Stimulated activated CD8-positive, alpha-beta memory T cell treated with anti-CD3 and anti-CD28 coated beads, Interleukin-4, amount 100 ng/mL, for 1 hour (primary cell): ENCODE measurements at regions not wholly inside any gene's neighbourhood (a gene's known extent, or its start where the extent isn't known, plus 50 kb on each side); places are given as distances from the start of the nearest gene placed in this dataset.

Experiments used
- DNase-seq, 2 donors: peaks; one replicate each; pipeline ENCODE4 v3.0.0-alpha.2; 2020; ENCODE audit warnings: low read depth in 2 of 2, low spot score in 1 of 2

DNA sequence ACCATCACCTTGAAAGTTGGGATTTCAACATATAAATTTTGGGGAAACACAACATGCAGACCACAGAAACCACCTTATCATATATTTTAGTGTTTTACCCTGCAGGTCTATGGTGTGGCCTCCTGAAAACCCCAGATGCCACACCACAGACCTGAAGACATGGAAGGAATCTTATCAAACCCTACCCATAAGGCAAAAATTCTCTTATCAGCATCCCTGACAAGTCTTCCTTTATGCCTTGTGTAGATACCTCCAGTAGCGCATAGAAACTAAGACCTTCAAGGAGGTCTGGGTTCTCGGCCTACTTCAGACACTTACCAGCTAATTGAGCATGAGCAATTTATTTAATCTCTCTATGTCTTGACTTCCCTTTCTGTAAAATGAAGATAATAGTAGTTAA is 59.1 kb upstream of the SLC14A2 start:
- no peak for DNase-seq

DNA sequence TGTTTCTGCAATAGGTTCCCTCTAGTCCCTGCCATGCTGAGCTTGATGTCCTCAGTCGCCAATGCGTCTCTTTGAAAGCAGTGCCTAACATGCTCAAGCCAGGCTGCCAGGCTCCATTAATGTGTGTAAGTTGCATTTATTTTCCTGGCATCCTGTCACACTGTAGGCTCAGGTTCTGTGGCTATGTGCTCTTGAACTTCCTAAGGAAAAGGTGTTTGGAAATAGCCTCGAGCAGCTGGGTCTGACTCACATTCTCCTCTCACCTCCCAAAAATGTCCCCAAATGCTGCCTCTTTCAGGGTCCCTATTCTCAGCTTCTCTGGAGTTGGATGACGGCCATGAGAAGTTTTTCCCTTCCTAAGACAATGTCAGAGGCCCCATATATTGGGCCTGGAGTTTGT is 58.0 kb upstream of the SLC14A2 start:
- no peak for DNase-seq

- no peak for DNase-seq
These were observed 57.5 kb upstream of the SLC14A2 start for GRCh38 chr18:45557779-45558178.

- no peak for DNase-seq
These were observed 56.0 kb upstream of the SLC14A2 start for GRCh38 chr18:45559258-45559657.

DNA sequence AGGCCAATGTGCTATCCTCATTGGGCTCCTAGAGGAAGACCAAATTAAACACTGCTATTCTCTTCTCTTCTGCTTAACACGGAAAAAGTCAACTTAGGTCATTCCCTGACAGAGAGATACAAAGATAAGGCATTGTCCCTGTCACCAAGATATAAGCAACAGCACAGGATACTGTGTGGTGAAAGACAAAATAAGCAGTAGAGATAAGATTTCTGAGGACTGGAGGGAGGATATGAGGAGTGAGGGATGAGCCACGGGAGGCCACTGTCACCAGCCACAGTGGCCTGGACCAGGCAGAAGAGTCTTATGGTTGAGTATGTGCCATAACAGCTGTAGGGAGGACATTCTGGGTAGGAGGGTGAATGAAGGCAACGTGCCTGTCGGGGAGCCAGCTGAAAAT is 54.4 kb upstream of the SLC14A2 start:
- no peak for DNase-seq

DNA sequence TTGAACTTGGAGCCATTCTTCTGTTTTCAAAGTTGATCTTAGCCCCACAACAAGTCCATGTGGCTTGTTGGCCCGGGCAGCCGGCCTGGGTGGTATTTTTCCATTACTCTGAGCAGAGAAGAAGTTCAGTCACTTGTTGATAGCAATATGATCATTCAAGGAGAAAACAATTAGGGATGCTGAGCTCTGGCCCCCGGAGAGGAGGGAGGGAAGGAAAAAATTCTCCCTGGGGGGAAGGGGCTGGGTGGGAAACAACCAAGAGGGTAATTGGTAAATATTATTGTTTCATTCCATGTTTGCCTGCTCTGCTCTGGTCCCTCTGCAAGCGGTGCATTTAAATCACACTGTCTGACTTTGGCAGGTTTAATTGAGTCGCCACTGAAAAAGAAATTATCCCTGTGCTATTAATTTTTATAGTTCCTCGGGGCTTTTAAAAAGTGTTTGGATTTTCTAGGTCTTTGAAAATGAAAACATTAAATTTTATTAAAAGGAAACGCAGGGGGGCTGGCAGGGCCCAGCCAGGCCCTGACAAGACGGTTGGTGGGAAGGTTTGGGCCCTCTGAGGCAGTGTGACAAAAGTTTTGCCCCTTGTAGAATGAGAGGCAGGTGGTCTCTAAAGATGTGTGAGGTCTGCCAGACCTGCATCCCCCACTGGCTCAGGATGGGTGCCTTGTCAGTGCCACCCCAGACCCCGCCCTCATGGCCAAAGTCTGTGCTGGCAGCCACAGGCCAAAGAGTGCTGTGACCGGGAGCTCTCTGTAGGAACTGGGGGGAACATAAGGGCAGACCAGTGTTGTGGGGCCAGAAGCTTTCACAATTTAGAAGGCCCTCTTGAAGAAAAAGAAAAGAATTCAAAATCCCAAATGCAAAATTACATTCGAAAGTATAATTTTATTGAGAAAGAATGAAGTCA is 52.5 kb upstream of the SLC14A2 start:
- DNase-seq, result no peak

DNA sequence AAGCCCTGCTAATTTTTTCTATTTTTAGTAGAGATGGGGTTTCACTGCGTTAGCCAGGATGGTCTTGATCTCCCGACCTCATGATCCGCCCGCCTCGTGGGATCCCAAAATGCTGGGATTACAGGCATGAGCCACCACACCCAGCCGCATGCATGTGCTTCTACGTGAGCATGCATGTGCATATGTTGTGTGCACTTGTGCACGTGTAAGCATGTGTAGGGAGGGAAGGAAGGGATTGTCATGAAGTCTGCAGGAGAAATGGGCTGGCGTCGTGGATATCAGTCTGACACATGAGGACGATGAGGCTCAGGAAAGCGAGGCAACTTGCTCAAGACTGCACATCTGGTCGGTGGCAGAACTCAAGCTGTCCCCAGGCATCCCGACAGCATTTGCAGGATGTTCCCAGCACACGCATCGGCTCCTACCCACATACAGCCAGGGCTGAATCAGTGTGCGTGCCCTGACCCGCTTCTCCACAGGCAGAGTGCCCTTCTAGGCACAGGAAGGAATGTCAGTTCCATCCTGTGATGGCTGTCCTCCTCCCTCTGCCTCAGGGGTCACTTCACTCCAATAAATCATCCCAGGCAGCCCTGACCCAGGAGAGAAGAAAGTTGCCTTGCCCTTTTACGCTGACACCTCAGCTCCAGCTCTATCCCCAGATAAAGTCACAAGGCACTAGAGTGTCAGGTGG is 49.9 kb upstream of the SLC14A2 start:
- DNase-seq, result no peak
